ENCODE measurements at regions not wholly inside any gene's neighbourhood (a gene's known extent, or its start where the extent isn't known, plus 50 kb on each side); places are given as distances from the start of the nearest gene placed in this dataset.

- no peak overlapping the region for H3K4me3 ChIP-seq
- H3K4me1 ChIP-seq, result no peaks in the 10 kb centered on the region
- intact Hi-C loops (cut with DNase I; ENCODE audit: low total_unique reads), result no loop called here
- 83 to 92% (median 89%) methylated on average over 19 to 23 of the region's 23 CpGs for WGBS, 5 donors
- H3K9me3 ChIP-seq, result no peaks in the 10 kb centered on the region
- H3K27ac ChIP-seq, result no peak overlapping the region
- no peaks in the 10 kb centered on the region for H3K36me3 ChIP-seq
- peaks cover 0 to 60% (median 3%) of the 10 kb centered on the region in 7 donors for H3K27me3 ChIP-seq (replicated peaks in 1 of 7)
- no peak for DNase-seq
- TF ChIP-seq, protein P1, sequence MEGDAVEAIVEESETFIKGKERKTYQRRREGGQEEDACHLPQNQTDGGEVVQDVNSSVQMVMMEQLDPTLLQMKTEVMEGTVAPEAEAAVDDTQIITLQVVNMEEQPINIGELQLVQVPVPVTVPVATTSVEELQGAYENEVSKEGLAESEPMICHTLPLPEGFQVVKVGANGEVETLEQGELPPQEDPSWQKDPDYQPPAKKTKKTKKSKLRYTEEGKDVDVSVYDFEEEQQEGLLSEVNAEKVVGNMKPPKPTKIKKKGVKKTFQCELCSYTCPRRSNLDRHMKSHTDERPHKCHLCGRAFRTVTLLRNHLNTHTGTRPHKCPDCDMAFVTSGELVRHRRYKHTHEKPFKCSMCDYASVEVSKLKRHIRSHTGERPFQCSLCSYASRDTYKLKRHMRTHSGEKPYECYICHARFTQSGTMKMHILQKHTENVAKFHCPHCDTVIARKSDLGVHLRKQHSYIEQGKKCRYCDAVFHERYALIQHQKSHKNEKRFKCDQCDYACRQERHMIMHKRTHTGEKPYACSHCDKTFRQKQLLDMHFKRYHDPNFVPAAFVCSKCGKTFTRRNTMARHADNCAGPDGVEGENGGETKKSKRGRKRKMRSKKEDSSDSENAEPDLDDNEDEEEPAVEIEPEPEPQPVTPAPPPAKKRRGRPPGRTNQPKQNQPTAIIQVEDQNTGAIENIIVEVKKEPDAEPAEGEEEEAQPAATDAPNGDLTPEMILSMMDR (IDR thresholded peaks at IDR 0.05 in 8 of 11, conservative IDR thresholded peaks at IDR 0.05 in 3 of 11), result no peak
Measured at GRCh38 chr13:26897706-26898550, 137.3 kb upstream of the GPR12 start.

GRCh38 chr13:26896986-26897668 lies 136.5 kb upstream of the GPR12 start:
- no peak for DNase-seq
- peaks cover 0 to 60% (median 3%) of the 10 kb centered on the region in 7 donors for H3K27me3 ChIP-seq (replicated peaks in 1 of 7)
- no peaks in the 10 kb centered on the region for H3K4me1 ChIP-seq
- WGBS, 5 donors, result 46 to 57% (median 54%) methylated on average over 4 of the region's 4 CpGs
- TF ChIP-seq, protein P1 (IDR thresholded peaks at IDR 0.05 in 8 of 11, conservative IDR thresholded peaks at IDR 0.05 in 3 of 11), result no peak
- no peak for TF ChIP-seq POLR2AphosphoS5 (IDR thresholded peaks at IDR 0.05)
- TF ChIP-seq POLR2A (IDR thresholded peaks at IDR 0.05), result no peak
- no peak overlapping the region for H3K27ac ChIP-seq
- H3K4me3 ChIP-seq, result no peak overlapping the region
- intact Hi-C loops (cut with DNase I; ENCODE audit: low total_unique reads), result no loop called here
- no peaks in the 10 kb centered on the region for H3K9me3 ChIP-seq
- no peaks in the 10 kb centered on the region for H3K36me3 ChIP-seq

GRCh38 chr13:26895808-26896466 lies 135.4 kb upstream of the GPR12 start:
- WGBS, 5 donors, result 63 to 74% (median 68%) methylated on average over 13 to 15 of the region's 15 CpGs
- no peak overlapping the region for H3K4me3 ChIP-seq

More at GRCh38 chr13:26895808-26896466, 135.4 kb upstream of the GPR12 start:
- no peaks in the 10 kb centered on the region for H3K36me3 ChIP-seq
- intact Hi-C loops (cut with DNase I; ENCODE audit: low total_unique reads), result no loop called here
- TF ChIP-seq POLR2A (IDR thresholded peaks at IDR 0.05) (no peak), POLR2AphosphoS5 (IDR thresholded peaks at IDR 0.05) (no peak)
- TF ChIP-seq, protein P1 (IDR thresholded peaks at IDR 0.05 in 8 of 11, conservative IDR thresholded peaks at IDR 0.05 in 3 of 11), result no peak
- no peak overlapping the region for H3K27ac ChIP-seq
- H3K4me1 ChIP-seq, result no peaks in the 10 kb centered on the region
- DNase-seq, result no peak
- H3K27me3 ChIP-seq (replicated peaks in 1 of 7), result peaks cover 0 to 60% (median 3%) of the 10 kb centered on the region in 7 donors
- H3K9me3 ChIP-seq, result no peaks in the 10 kb centered on the region
